OCI-LY1 (cell line): ENCODE measurements at regions not wholly inside any gene's neighbourhood (a gene's known extent, or its start where the extent isn't known, plus 50 kb on each side); places are given as distances from the start of the nearest gene placed in this dataset.
"Not testable (repeated sequence)": the region's sequence is repeated elsewhere in the genome, so short reads cannot be mapped to it uniquely, and the experiment has no call there.

Source experiments
- H2AFZ ChIP-seq: fragments of 200-600 bp; sonication (generic), shearing (Covaris generic); 2 replicates; pipeline ENCODE4 v1.6.0; 2014; ENCODE audit warnings: antibody characterized with exemption, mild to moderate bottlenecking, low read length
- H3F3A ChIP-seq: fragments of 200-600 bp; sonication (generic), shearing (Covaris generic); 2 replicates; pipeline ENCODE4 v1.6.0; 2014; ENCODE audit warnings: mild to moderate bottlenecking, antibody characterized with exemption, low read length, moderate library complexity; ENCODE audit not compliant: insufficient read depth
- H3K27ac ChIP-seq: fragments of 200-600 bp; sonication (generic); 2 replicates; pipeline ENCODE4 v1.5.1; 2014; ENCODE audit warnings: low read length, mixed run types, mild to moderate bottlenecking, low read depth; ENCODE audit not compliant: poor library complexity, severe bottlenecking
- H3K27me3 ChIP-seq: fragments of 200-600 bp; sonication (generic); 2 replicates; pipeline ENCODE4 v1.6.0; 2014; ENCODE audit warnings: antibody characterized with exemption, mild to moderate bottlenecking, low read length, moderate library complexity; ENCODE audit not compliant: insufficient read depth
- H3K36me3 ChIP-seq: fragments of 200-600 bp; sonication (generic); 2 replicates; pipeline ENCODE4 v1.6.1; 2014; ENCODE audit warnings: mild to moderate bottlenecking, antibody characterized with exemption, low read length, moderate library complexity, mixed read lengths; ENCODE audit not compliant: insufficient read depth
- H3K4me1 ChIP-seq: fragments of 200-600 bp; sonication (generic); 2 replicates; pipeline ENCODE4 v1.5.1; 2014; ENCODE audit warnings: mild to moderate bottlenecking, low read length, moderate library complexity; ENCODE audit not compliant: insufficient read depth, severe bottlenecking
- H3K4me2 ChIP-seq: fragments of 200-600 bp; sonication (generic), shearing (Covaris generic); 2 replicates; pipeline ENCODE4 v1.6.1; 2014; ENCODE audit warnings: low read length
- H3K4me3 ChIP-seq: fragments of 200-600 bp; sonication (generic); 2 replicates; pipeline ENCODE4 v1.5.1; 2014; ENCODE audit warnings: low read length, low read depth, mild to moderate bottlenecking, mixed read lengths; ENCODE audit not compliant: poor library complexity, severe bottlenecking
- H3K79me2 ChIP-seq: fragments of 200-600 bp; shearing (Covaris generic); 2 replicates; pipeline ENCODE4 v1.6.1; 2016; ENCODE audit warnings: mixed run types, low read length, mixed read lengths; ENCODE audit not compliant: insufficient read depth
- H3K9ac ChIP-seq: fragments of 200-600 bp; sonication (generic), shearing (Covaris generic); 2 replicates; pipeline ENCODE4 v1.6.1; 2014; ENCODE audit warnings: mild to moderate bottlenecking, low read length, mixed read lengths
- H3K9me2 ChIP-seq: fragments of 200-600 bp; sonication (generic), shearing (Covaris generic); 2 replicates; pipeline ENCODE4 v1.6.1; 2014; ENCODE audit warnings: low read depth, mild to moderate bottlenecking, low read length, mixed read lengths
- H3K9me3 ChIP-seq: fragments of 200-600 bp; shearing (Covaris generic); 2 replicates; pipeline ENCODE4 v1.6.1; 2014; ENCODE audit warnings: low read length, mixed read lengths
- H4K20me1 ChIP-seq: fragments of 200-600 bp; sonication (generic), shearing (Covaris generic); 2 replicates; pipeline ENCODE4 v1.6.0; 2016; ENCODE audit warnings: mild to moderate bottlenecking, low read length; ENCODE audit not compliant: insufficient read depth
- CTCF ChIP-seq: fragments of 200-600 bp; sonication (generic), shearing (Covaris generic); IDR thresholded peaks from 2 replicates; pipeline ENCODE4 v1.5.1; 2017; ENCODE audit warnings: mild to moderate bottlenecking, antibody characterized with exemption, low read length, moderate library complexity, mixed read lengths
- EZH2 ChIP-seq: fragments of 200-600 bp; sonication (generic), shearing (Covaris generic); IDR thresholded peaks from 2 replicates; pipeline ENCODE4 v1.8.0; 2017; ENCODE audit warnings: borderline replicate concordance, mixed run types, mild to moderate bottlenecking, antibody characterized with exemption, low read length, moderate library complexity, mixed read lengths

- Histone ChIP-seq H3K27me3 (no peaks in the 10 kb centered on the region), H3K36me3 (no peaks in the 10 kb centered on the region)
Observed at GRCh38 chrX:25427873-25428555, 412.2 kb upstream of the ARX start.

GRCh38 chrX:25404163-25404562, 388.4 kb upstream of the ARX start:
- not testable (repeated sequence) for H3K4me1 ChIP-seq, H3K36me3 ChIP-seq, H3K4me3 ChIP-seq, H3K9ac ChIP-seq, H4K20me1 ChIP-seq, H3K9me2 ChIP-seq, H3K4me2 ChIP-seq, H3K27ac ChIP-seq, H3K9me3 ChIP-seq, H3K27me3 ChIP-seq, H2AFZ ChIP-seq, H3F3A ChIP-seq, H3K79me2 ChIP-seq

More at GRCh38 chrX:25427873-25428555, 412.2 kb upstream of the ARX start:
- Histone ChIP-seq H3F3A (no peaks in the 10 kb centered on the region), H3K9me3 (no peaks in the 10 kb centered on the region), H3K9me2 (no peaks in the 10 kb centered on the region), H3K9ac (no peak overlapping the region), H3K4me1 (no peaks in the 10 kb centered on the region), H3K79me2 (no peaks in the 10 kb centered on the region), H2AFZ (no peak overlapping the region), H3K27ac (no peak overlapping the region), H3K4me3 (no peak overlapping the region), H3K4me2 (no peak overlapping the region), H4K20me1 (no peaks in the 10 kb centered on the region)
- TF ChIP-seq EZH2 (no peak), CTCF (peak; percentile 27; the same call in 1 of the 2 replicates)

GRCh38 chrX:25389266-25389665, 373.5 kb upstream of the ARX start:
- no peaks in the 10 kb centered on the region for H3K27me3 ChIP-seq
- TF ChIP-seq EZH2: no peak
- TF ChIP-seq CTCF: no peak
- H3K4me1 ChIP-seq: no peaks in the 10 kb centered on the region
- H2AFZ ChIP-seq: no peak overlapping the region
- H3K4me2 ChIP-seq: no peak overlapping the region
- no peaks in the 10 kb centered on the region for H3K36me3 ChIP-seq
- H3K4me3 ChIP-seq: no peak overlapping the region
- no peaks in the 10 kb centered on the region for H3K9me3 ChIP-seq
- no peaks in the 10 kb centered on the region for H3F3A ChIP-seq
- H3K27ac ChIP-seq: no peak overlapping the region
- H3K79me2 ChIP-seq: no peaks in the 10 kb centered on the region
- H3K9me2 ChIP-seq: no peaks in the 10 kb centered on the region
- no peaks in the 10 kb centered on the region for H4K20me1 ChIP-seq
- H3K9ac ChIP-seq: no peak overlapping the region

- Histone ChIP-seq H3K4me3 (no peak overlapping the region), H4K20me1 (no peaks in the 10 kb centered on the region)
- TF ChIP-seq EZH2 (no peak), CTCF (no peak)
Observed at GRCh38 chrX:25383196-25383595, 367.4 kb upstream of the ARX start.

More at GRCh38 chrX:25383196-25383595, 367.4 kb upstream of the ARX start:
- no peak overlapping the region for H2AFZ ChIP-seq
- no peaks in the 10 kb centered on the region for H3K27me3 ChIP-seq
- no peaks in the 10 kb centered on the region for H3F3A ChIP-seq
- no peaks in the 10 kb centered on the region for H3K79me2 ChIP-seq
- no peaks in the 10 kb centered on the region for H3K9me2 ChIP-seq
- H3K9me3 ChIP-seq: no peaks in the 10 kb centered on the region
- no peaks in the 10 kb centered on the region for H3K4me1 ChIP-seq
- H3K9ac ChIP-seq: no peak overlapping the region
- no peak overlapping the region for H3K4me2 ChIP-seq
- no peak overlapping the region for H3K27ac ChIP-seq
- H3K36me3 ChIP-seq: no peaks in the 10 kb centered on the region
